ENCODE measurements at regions not wholly inside any gene's neighbourhood (a gene's known extent, or its start where the extent isn't known, plus 50 kb on each side); places are given as distances from the start of the nearest gene placed in this dataset.

DNA sequence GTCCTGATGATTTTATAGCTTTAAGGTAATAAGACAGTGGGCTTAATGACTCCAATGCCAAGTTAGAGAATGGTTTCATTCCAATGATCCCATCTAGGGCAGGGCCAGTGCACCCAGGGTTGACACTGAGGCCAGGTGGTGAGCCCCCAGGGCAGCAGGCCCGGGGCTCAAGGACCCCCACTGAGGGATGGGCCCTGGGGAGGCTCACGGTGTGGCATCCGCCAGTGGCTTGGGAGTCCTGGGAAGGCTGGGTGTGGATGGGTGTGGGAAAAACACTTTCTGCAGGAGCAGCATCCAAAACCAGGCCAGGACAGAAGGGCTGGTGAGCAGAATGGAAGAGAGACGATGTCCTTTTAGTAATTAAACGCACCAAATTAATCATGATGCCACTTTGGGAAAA, 626.3 kb downstream of the TBC1D22A start:
- Histone ChIP-seq H4K91ac (ENCODE audit: insufficient read depth, low read depth, low read length) (no peak overlapping the region), H2BK20ac (ENCODE audit: low read depth, low read length) (no peak overlapping the region), H4K8ac (ENCODE audit: low read depth in 2 of 2, low read length in 2 of 2) (no peak overlapping the region), H3K4me1 (ENCODE audit: control insufficient read depth, insufficient read depth, low read length) (no peaks in the 10 kb centered on the region), H3K27me3 (ENCODE audit: control insufficient read depth, insufficient read depth, low read length) (no peaks in the 10 kb centered on the region), H3K18ac (ENCODE audit: low read depth, low read length) (no peak overlapping the region), H3K4ac (ENCODE audit: low read depth, low read length) (no peak overlapping the region), H4K20me1 (ENCODE audit: insufficient read depth, low read length) (no peaks in the 10 kb centered on the region), H3K9ac (ENCODE audit: low read depth, low read length) (no peak overlapping the region), H2AFZ (replicated peaks; ENCODE audit: low read length, poor library complexity) (no peak overlapping the region), H3K9me1 (ENCODE audit: insufficient read depth, low read length) (no peaks in the 10 kb centered on the region), H4K5ac (ENCODE audit: low read depth, low read length) (no peak overlapping the region), H3K27ac (ENCODE audit: insufficient read depth, low read length) (no peak overlapping the region), H3K9me3 (ENCODE audit: control insufficient read depth, insufficient read depth, low read length) (peaks cover 22% of the 10 kb centered on the region), H3K79me1 (ENCODE audit: low read depth in 1 of 2, low read length in 2 of 2) (no peaks in the 10 kb centered on the region), H2AK5ac (ENCODE audit: low read depth, low read length) (no peak overlapping the region), H3K14ac (replicated peaks; ENCODE audit: low read depth, low read length) (no peak overlapping the region), H2BK120ac (ENCODE audit: low read depth, low read length) (no peak overlapping the region), H3K4me3 (ENCODE audit: insufficient read depth, low read depth, low read length) (no peak overlapping the region), H3K4me2 (ENCODE audit: low read depth, low read length) (no peak overlapping the region), H2AK9ac (replicated peaks; ENCODE audit: low read depth, low read length, poor library complexity) (no peak overlapping the region), H3K23ac (ENCODE audit: low read depth, low read length) (no peak overlapping the region), H3K56ac (ENCODE audit: extremely low read depth, insufficient read depth, low read length) (no peak overlapping the region), H2BK15ac (ENCODE audit: low read depth, low read length) (no peak overlapping the region), H3K36me3 (ENCODE audit: control insufficient read depth, insufficient read depth, low read length) (no peaks in the 10 kb centered on the region), H2BK5ac (ENCODE audit: low read depth, low read length, poor library complexity, severe bottlenecking) (no peak overlapping the region)
- dilution Hi-C loops (cut with HindIII; ENCODE audit: low sequenced_read_pairs, unreplicated experiment): no loop called here
- ChIA-PET CTCF (no interaction called here), POLR2A (ENCODE audit: unreplicated experiment) (no interaction called here)
- 30% methylated on average over 2 of the region's 5 CpGs; no CpG with 5 or more reads in 1 of the 2 experiments for WGBS, 2 experiments (ENCODE audit: extremely low coverage in 2 of 2, insufficient read length in 1 of 2)
- in situ Hi-C loops (cut with MboI; ENCODE audit: low sequenced_read_pairs): no loop called here
- ATAC-seq (ENCODE audit: low read depth) (no peak), DNase-seq (no peak)
- BruUV-seq (replicated peaks): no TSS peak
- TF ChIP-seq MAZ (IDR thresholded peaks at IDR 0.05; ENCODE audit: borderline replicate concordance, low read depth, low read length): no peak
- TF ChIP-seq, protein P1, sequence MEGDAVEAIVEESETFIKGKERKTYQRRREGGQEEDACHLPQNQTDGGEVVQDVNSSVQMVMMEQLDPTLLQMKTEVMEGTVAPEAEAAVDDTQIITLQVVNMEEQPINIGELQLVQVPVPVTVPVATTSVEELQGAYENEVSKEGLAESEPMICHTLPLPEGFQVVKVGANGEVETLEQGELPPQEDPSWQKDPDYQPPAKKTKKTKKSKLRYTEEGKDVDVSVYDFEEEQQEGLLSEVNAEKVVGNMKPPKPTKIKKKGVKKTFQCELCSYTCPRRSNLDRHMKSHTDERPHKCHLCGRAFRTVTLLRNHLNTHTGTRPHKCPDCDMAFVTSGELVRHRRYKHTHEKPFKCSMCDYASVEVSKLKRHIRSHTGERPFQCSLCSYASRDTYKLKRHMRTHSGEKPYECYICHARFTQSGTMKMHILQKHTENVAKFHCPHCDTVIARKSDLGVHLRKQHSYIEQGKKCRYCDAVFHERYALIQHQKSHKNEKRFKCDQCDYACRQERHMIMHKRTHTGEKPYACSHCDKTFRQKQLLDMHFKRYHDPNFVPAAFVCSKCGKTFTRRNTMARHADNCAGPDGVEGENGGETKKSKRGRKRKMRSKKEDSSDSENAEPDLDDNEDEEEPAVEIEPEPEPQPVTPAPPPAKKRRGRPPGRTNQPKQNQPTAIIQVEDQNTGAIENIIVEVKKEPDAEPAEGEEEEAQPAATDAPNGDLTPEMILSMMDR (conservative IDR thresholded peaks at IDR 0.05; ENCODE audit: low read depth, low read length): no peak
- TF ChIP-seq RCOR1 (IDR thresholded peaks at IDR 0.05; ENCODE audit: insufficient replicate concordance, low read length): no peak
- no peak for TF ChIP-seq SMC3 (IDR thresholded peaks at IDR 0.05; ENCODE audit: low read depth, low read length)
- intact Hi-C loops (cut with micrococcal nuclease): no loop called here

Data from IMR-90 (cell line).